HCT116 (cell line): ENCODE measurements at regions not wholly inside any gene's neighbourhood (a gene's known extent, or its start where the extent isn't known, plus 50 kb on each side); places are given as distances from the start of the nearest gene placed in this dataset.

ENCODE experiments used
- ATAC-seq: fragments of 200-7000 bp; cut with Tn5 transposase; 2 replicates; pipeline ENCODE4 v1.9.1; 2020; ENCODE audit warnings: mild to moderate bottlenecking, moderate library complexity
- BruUV-seq: library from RNA; stranded (reverse); fragments of 400-500 nt; replicated peaks from 2 replicates; lab custom pipeline; 2021; lab: Mats Ljungman, UMichigan
- CTCF ChIA-PET: fragments of 300-600 bp; sonication (Branson Sonifier 250); formaldehyde crosslinking; loops from one replicate; lab custom pipeline; 2021; ENCODE audit warnings: antibody characterized with exemption; lab: Charles Lee
- POLR2A ChIA-PET: fragments of 300-600, 350-600 bp; sonication (Branson Sonifier 250); formaldehyde crosslinking; loops from one replicate; lab custom pipeline; 2021; ENCODE audit warnings: antibody characterized with exemption; lab: Charles Lee
- RAD21 ChIA-PET, 2 experiments: fragments of 300-600 bp; sonication (Branson Sonifier 250); formaldehyde crosslinking; loops; one replicate each; lab custom pipeline; 2023; ENCODE audit warnings: low total read pairs in 2 of 2; ENCODE audit not compliant: uncharacterized antibody in 2 of 2, unreplicated experiment in 2 of 2, low non-redundant PET in 1 of 2; lab: Charles Lee
- DNase-seq: peaks from one replicate; pipeline ENCODE4 v3.0.0-alpha.2; 2010; ENCODE audit warnings: low read depth, low spot score
- H2AFZ ChIP-seq: fragments of 200-600 bp; shearing (Covaris generic), sonication (generic); 2 replicates; pipeline ENCODE4 v1.6.1; 2017; ENCODE audit warnings: low read depth, mixed run types, mixed read lengths, antibody characterized with exemption, low read length; ENCODE audit not compliant: poor library complexity, severe bottlenecking
- H3K27ac ChIP-seq: 2 replicates; pipeline ENCODE4 v1.5.1; 2012; ENCODE audit warnings: low read depth, low read length
- H3K27me3 ChIP-seq: fragments of 200-600 bp; sonication (generic); 2 replicates; pipeline ENCODE4 v1.6.1; 2016; ENCODE audit warnings: mixed run types, low read length, mixed read lengths; ENCODE audit not compliant: insufficient read depth
- H3K36me3 ChIP-seq, 2 experiments: fragments of 200-500 bp in 1 of 2; fragments of 200-600 bp in 1 of 2; sonication (Bioruptor generic) in 1 of 2; sonication (generic) in 1 of 2; 2 replicates each; pipeline versions ENCODE4 v1.5.1 to v1.6.1; 2014 to 2016; ENCODE audit warnings: low read length in 2 of 2, inconsistent platforms in 1 of 2, mixed read lengths in 1 of 2, mixed run types in 1 of 2; ENCODE audit not compliant: insufficient read depth in 2 of 2, control insufficient read depth in 1 of 2
- H3K4me1 ChIP-seq, 2 experiments: fragments of 200-600 bp in 1 of 2; sonication (generic) in 1 of 2; 2 replicates each; pipeline versions ENCODE4 v1.5.1 to v1.6.1; 2012 to 2017; ENCODE audit warnings: low read length in 2 of 2, inconsistent platforms in 1 of 2, mild to moderate bottlenecking in 1 of 2, mixed read lengths in 1 of 2, mixed run types in 1 of 2, moderate library complexity in 1 of 2; ENCODE audit not compliant: insufficient read depth in 2 of 2, control insufficient read depth in 1 of 2
- H3K4me2 ChIP-seq: fragments of 200-600 bp; sonication (generic); 2 replicates; pipeline ENCODE4 v1.6.1; 2017; ENCODE audit warnings: mixed run types, low read length, mixed read lengths
- H3K4me3 ChIP-seq, 2 experiments: fragments of 200-600 bp in 1 of 2; sonication (generic) in 1 of 2; replicated peaks in 1 of 2; 2 replicates each; pipeline ENCODE4 v1.5.1; 2011 to 2016; ENCODE audit warnings: low read length in 2 of 2, control low read depth in 1 of 2, low read depth in 1 of 2, mild to moderate bottlenecking in 1 of 2, mixed read lengths in 1 of 2, mixed run types in 1 of 2
- H3K79me2 ChIP-seq: fragments of 200-600 bp; sonication (generic); 2 replicates; pipeline ENCODE4 v1.6.1; 2017; ENCODE audit warnings: mild to moderate bottlenecking, mixed run types, low read length, moderate library complexity, mixed read lengths; ENCODE audit not compliant: insufficient read depth
- H3K9ac ChIP-seq: fragments of 200-600 bp; sonication (generic); 2 replicates; pipeline ENCODE4 v1.6.1; 2016; ENCODE audit warnings: low read length, mixed read lengths
- H3K9me2 ChIP-seq: fragments of 200-600 bp; sonication (generic), shearing (Covaris generic); 2 replicates; pipeline ENCODE4 v1.6.1; 2017; ENCODE audit warnings: mixed run types, mild to moderate bottlenecking, moderate library complexity; ENCODE audit not compliant: insufficient read depth
- H3K9me3 ChIP-seq, 2 experiments: fragments of 200-500 bp in 1 of 2; fragments of 200-600 bp in 1 of 2; sonication (Bioruptor generic) in 1 of 2; sonication (generic) in 1 of 2; 2 replicates each; pipeline ENCODE4 v1.6.1; 2014 to 2017; ENCODE audit warnings: low read length in 2 of 2, mixed read lengths in 2 of 2, inconsistent platforms in 1 of 2, low read depth in 1 of 2, mild to moderate bottlenecking in 1 of 2, mixed run types in 1 of 2, moderate library complexity in 1 of 2; ENCODE audit not compliant: control insufficient read depth in 1 of 2, insufficient read depth in 1 of 2
- H4K20me1 ChIP-seq: fragments of 200-600 bp; sonication (generic), shearing (Covaris generic); 2 replicates; pipeline ENCODE4 v1.6.1; 2017; ENCODE audit warnings: mixed run types, mild to moderate bottlenecking, moderate library complexity; ENCODE audit not compliant: insufficient read depth
- ATF3 ChIP-seq: IDR thresholded peaks from 2 replicates; pipeline ENCODE4 v1.6.1; 2012
- EZH2 ChIP-seq: fragments of 200-600 bp; sonication (generic); IDR thresholded peaks from 2 replicates; pipeline ENCODE4 v1.6.1; 2017; ENCODE audit warnings: antibody characterized with exemption, mixed run types
- EZH2phosphoT487 ChIP-seq: fragments of 200-600 bp; IDR thresholded peaks from 2 replicates; pipeline ENCODE4 v1.6.1; 2018; ENCODE audit warnings: antibody characterized with exemption, borderline replicate concordance
- SP1 ChIP-seq: IDR thresholded peaks from 2 replicates; pipeline ENCODE4 v1.6.1; 2012; ENCODE audit warnings: low read depth
- TCF7L2 ChIP-seq: IDR thresholded peaks from 2 replicates; pipeline ENCODE4 v1.7.0; 2011; ENCODE audit warnings: borderline replicate concordance, inconsistent platforms; ENCODE audit not compliant: insufficient read depth, insufficient read length; ENCODE audit errors: extremely low read depth
- intact Hi-C: fragments of 100-400 bp; cut with micrococcal nuclease; formaldehyde crosslinking; loops from 2 replicates; pipeline ENCODE4 v1.10.0; 2022

- Histone ChIP-seq H3K36me3 (no peaks in the 10 kb centered on the region), H3K4me2 (no peak overlapping the region), H3K9me2 (no peaks in the 10 kb centered on the region), H2AFZ (no peak overlapping the region), H3K9me3 (no peaks in the 10 kb centered on the region), H3K4me1 (no peaks in the 10 kb centered on the region), H3K79me2 (no peaks in the 10 kb centered on the region), H3K27me3 (no peaks in the 10 kb centered on the region), H3K4me3 (no peak overlapping the region), H3K9ac (no peak overlapping the region), H4K20me1 (no peaks in the 10 kb centered on the region), H3K27ac (no peak overlapping the region)
- ChIA-PET POLR2A (no interaction called here), CTCF (no interaction called here), RAD21 (no interaction called here)
- ATAC-seq (no peak), DNase-seq (no peak)
- intact Hi-C loops, result no loop called here
- no TSS peak for BruUV-seq
- no peak for TF ChIP-seq EZH2
Observed at GRCh38 chr1:199218065-199218464, 579.2 kb downstream of the PTPRC start.

GRCh38 chr1:199218533-199218932 is 579.7 kb downstream of the PTPRC start:
- no peak overlapping the region for H2AFZ ChIP-seq
- no peak for TF ChIP-seq EZH2phosphoT487
- no peak for TF ChIP-seq TCF7L2
- no peak for TF ChIP-seq SP1
- no peak for TF ChIP-seq ATF3
- TF ChIP-seq, all 23 proteins: peak for 0
- no TSS peak for BruUV-seq
- ATAC-seq (no peak), DNase-seq (no peak)
- RAD21 ChIA-PET, result no interaction called here
- CTCF ChIA-PET, result no interaction called here
- H4K20me1 ChIP-seq, result no peaks in the 10 kb centered on the region
- POLR2A ChIA-PET, result no interaction called here
- no peaks in the 10 kb centered on the region for H3K79me2 ChIP-seq
- no peaks in the 10 kb centered on the region for H3K4me1 ChIP-seq
- H3K9me2 ChIP-seq, result no peaks in the 10 kb centered on the region
- H3K4me2 ChIP-seq, result no peak overlapping the region
- H3K27me3 ChIP-seq, result no peaks in the 10 kb centered on the region
- H3K9ac ChIP-seq, result no peak overlapping the region
- H3K36me3 ChIP-seq, result no peaks in the 10 kb centered on the region
- no peaks in the 10 kb centered on the region for H3K9me3 ChIP-seq
- intact Hi-C loops, result no loop called here
- no peak overlapping the region for H3K4me3 ChIP-seq
- no peak overlapping the region for H3K27ac ChIP-seq
